Gastroesophageal sphincter (tissue), 4 donors: ENCODE measurements at regions not wholly inside any gene's neighbourhood (a gene's known extent, or its start where the extent isn't known, plus 50 kb on each side); places are given as distances from the start of the nearest gene placed in this dataset.

Experiments used
- ATAC-seq: fragments of 150-250 bp; one replicate; pipeline ENCODE4 v1.9.1; 2016; ENCODE audit warnings: mild to moderate bottlenecking, moderate library complexity
- H3K27ac ChIP-seq, 4 donors: fragments of 200-600 bp; sonication (generic) in 3 of 4; 1 replicate in 3 of 4; 2 replicates in 1 of 4; pipeline ENCODE4 v1.5.1; 2016 to 2019
- H3K27me3 ChIP-seq: fragments of 200-600 bp; sonication (generic); one replicate; pipeline ENCODE4 v1.5.1; 2019
- H3K36me3 ChIP-seq, 2 donors: fragments of 200-600 bp; sonication (generic); one replicate each; pipeline ENCODE4 v1.5.1; 2019; ENCODE audit warnings: control low read depth in 1 of 2
- H3K4me1 ChIP-seq, 3 donors: fragments of 200-600 bp; sonication (generic); 1 replicate in 2 of 3; 2 replicates in 1 of 3; pipeline ENCODE4 v1.5.1; 2016 to 2019; ENCODE audit warnings: control low read depth in 2 of 3
- H3K4me3 ChIP-seq, 2 donors: fragments of 200-600 bp; sonication (generic); one replicate each; pipeline ENCODE4 v1.5.1; 2019; ENCODE audit warnings: mild to moderate bottlenecking in 1 of 2, moderate library complexity in 1 of 2
- H3K9me3 ChIP-seq, 3 donors: fragments of 200-600 bp; sonication (generic); one replicate each; pipeline ENCODE4 v1.5.1; 2017 to 2019; ENCODE audit warnings: control low read depth in 2 of 3
- CTCF ChIP-seq, 4 experiments: fragments of 200-600 bp in 2 of 4; fragments of 450-650 bp in 2 of 4; sonication (generic) in 1 of 4; IDR thresholded peaks; one replicate each; pipeline ENCODE4 v1.5.1; 2017 to 2019; ENCODE audit warnings: antibody characterized with exemption in 4 of 4, mild to moderate bottlenecking in 2 of 4, moderate library complexity in 2 of 4
- EP300 ChIP-seq: sonication (generic); formaldehyde crosslinking; IDR thresholded peaks from one replicate; pipeline ENCODE4 v1.6.1; 2017; ENCODE audit warnings: antibody characterized with exemption, mild to moderate bottlenecking
- POLR2A ChIP-seq, 2 donors: fragments of 450-650 bp; IDR thresholded peaks; one replicate each; pipeline ENCODE4 v1.6.1; 2017; ENCODE audit warnings: antibody characterized with exemption in 2 of 2, mild to moderate bottlenecking in 2 of 2, moderate library complexity in 1 of 2
- POLR2AphosphoS5 ChIP-seq: sonication (generic); formaldehyde crosslinking; IDR thresholded peaks from one replicate; pipeline ENCODE4 v1.6.1; 2017; ENCODE audit warnings: antibody characterized with exemption
- WGBS, 2 donors: methylation state at CpG; one replicate each; pipeline ENCODE4 v1.1.5; 2018; ENCODE audit warnings: low coverage in 1 of 2; 5-methylcytosine and 5-hydroxymethylcytosine counted together

DNA sequence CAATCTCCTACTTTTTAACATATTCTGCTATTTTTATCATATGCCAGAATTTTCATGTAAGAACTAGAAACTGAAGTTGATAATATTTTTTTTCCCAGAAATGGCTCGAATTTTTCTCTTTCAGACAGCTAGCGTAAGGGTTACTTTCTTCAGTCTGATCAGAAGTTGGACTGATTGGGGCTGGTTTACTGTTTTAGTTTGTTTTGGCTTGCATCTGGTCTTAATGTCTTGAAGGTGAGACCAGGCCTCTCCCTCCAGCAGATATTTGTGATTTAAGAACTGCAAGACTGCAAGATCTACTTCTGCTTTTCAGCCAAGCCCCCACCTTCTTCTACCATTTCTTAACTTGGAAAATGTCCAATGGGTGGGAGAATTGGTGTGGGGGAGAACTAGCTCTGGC lies 266.4 kb downstream of the HAPSTR1 start:
- ATAC-seq: no peak
- WGBS, 2 donors: 82 to 83% methylated on average over 2 of the region's 2 CpGs
- no peaks in the 10 kb centered on the region for H3K27me3 ChIP-seq
- H3K36me3 ChIP-seq: no peaks in the 10 kb centered on the region
- TF ChIP-seq POLR2A (IDR thresholded peaks at IDR 0.05): no peak
- no peak for TF ChIP-seq EP300
- no peak for TF ChIP-seq POLR2AphosphoS5
- no peak for TF ChIP-seq CTCF (IDR thresholded peaks at IDR 0.05)
- H3K4me3 ChIP-seq: no peak overlapping the region
- peaks cover 0 to 6% (median 0%) of the 10 kb centered on the region in 3 donors for H3K9me3 ChIP-seq
- H3K27ac ChIP-seq: no peak overlapping the region
- H3K4me1 ChIP-seq: no peaks in the 10 kb centered on the region

GRCh38 chr16:9360075-9360474 lies 268.6 kb downstream of the HAPSTR1 start:
- H3K27ac ChIP-seq: no peak overlapping the region
- ATAC-seq: no peak
- H3K36me3 ChIP-seq: no peaks in the 10 kb centered on the region
- H3K9me3 ChIP-seq: peaks cover 0 to 6% (median 0%) of the 10 kb centered on the region in 3 donors
- TF ChIP-seq POLR2AphosphoS5 (no peak), CTCF (IDR thresholded peaks at IDR 0.05) (no peak), EP300 (no peak), POLR2A (IDR thresholded peaks at IDR 0.05) (no peak)
- H3K27me3 ChIP-seq: no peaks in the 10 kb centered on the region
- H3K4me3 ChIP-seq: no peak overlapping the region
- H3K4me1 ChIP-seq: peaks cover 0 to 10% (median 6%) of the 10 kb centered on the region in 3 donors
- WGBS, 2 donors: 87 to 95% methylated on average over 3 to 7 of the region's 7 CpGs

GRCh38 chr16:9362050-9362449 lies 270.6 kb downstream of the HAPSTR1 start:
- Histone ChIP-seq H3K27me3 (no peaks in the 10 kb centered on the region), H3K27ac (no peak overlapping the region), H3K36me3 (no peaks in the 10 kb centered on the region), H3K4me1 (peaks cover 5 to 22% (median 6%) of the 10 kb centered on the region in 3 donors), H3K9me3 (peaks cover 0 to 6% (median 0%) of the 10 kb centered on the region in 3 donors), H3K4me3 (no peak overlapping the region)
- ATAC-seq: no peak
- TF ChIP-seq CTCF (IDR thresholded peaks at IDR 0.05) (no peak), POLR2AphosphoS5 (no peak), POLR2A (IDR thresholded peaks at IDR 0.05) (no peak), EP300 (no peak)
- WGBS, 2 donors: 90 to 91% methylated on average over 4 to 7 of the region's 8 CpGs

DNA sequence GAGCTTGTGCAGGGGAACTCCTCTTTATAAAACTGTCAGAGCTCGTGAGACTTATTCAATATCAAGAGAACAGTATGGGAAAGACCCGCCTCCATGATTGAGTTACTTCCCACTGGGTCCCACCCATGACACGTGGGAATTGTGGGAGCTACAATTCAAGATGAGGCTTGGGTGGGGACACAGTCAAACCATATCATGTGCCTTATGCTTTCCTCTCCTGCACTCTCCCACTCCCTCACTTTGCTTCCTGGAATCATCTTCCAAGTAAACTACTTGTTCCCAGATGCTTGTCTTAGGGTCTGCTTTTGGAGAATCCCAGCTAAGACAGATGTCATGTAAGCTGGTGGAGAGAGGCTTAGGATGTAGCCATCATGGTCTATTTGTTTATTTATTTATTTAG lies 271.2 kb downstream of the HAPSTR1 start:
- TF ChIP-seq POLR2AphosphoS5: no peak
- ATAC-seq: no peak
- WGBS, 2 donors: 89 to 100% methylated on average over 1 to 2 of the region's 3 CpGs
- Histone ChIP-seq H3K27ac (no peak overlapping the region), H3K36me3 (no peaks in the 10 kb centered on the region), H3K9me3 (peaks cover 0 to 6% (median 0%) of the 10 kb centered on the region in 3 donors), H3K27me3 (no peaks in the 10 kb centered on the region), H3K4me3 (no peak overlapping the region), H3K4me1 (peaks cover 5 to 22% (median 6%) of the 10 kb centered on the region in 3 donors)

DNA sequence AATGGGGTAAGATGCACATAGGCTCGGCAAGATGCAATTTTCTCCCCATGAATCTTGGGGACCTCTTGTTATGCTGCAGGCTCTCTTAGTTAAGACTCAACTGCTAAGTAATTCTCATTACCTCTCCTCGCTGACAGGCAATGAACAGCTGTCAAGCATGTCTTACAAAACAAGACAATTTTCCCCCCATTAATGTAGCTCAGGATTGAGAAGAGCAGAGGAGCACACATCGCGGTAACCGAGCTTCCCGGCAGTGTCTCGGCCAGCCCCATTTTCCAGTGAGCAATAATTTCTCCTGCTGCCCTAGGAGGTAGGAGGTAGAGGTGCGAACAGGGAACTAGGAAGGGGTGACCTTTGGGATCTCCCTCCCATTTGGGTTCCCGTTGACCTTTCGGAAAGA lies 272.1 kb downstream of the HAPSTR1 start:
- TF ChIP-seq POLR2A (IDR thresholded peaks at IDR 0.05): no peak
- TF ChIP-seq EP300: no peak
- no peak for TF ChIP-seq CTCF (IDR thresholded peaks at IDR 0.05)
- no peak for TF ChIP-seq POLR2AphosphoS5
- H3K9me3 ChIP-seq: no peaks in the 10 kb centered on the region
- H3K36me3 ChIP-seq: no peaks in the 10 kb centered on the region
- H3K27me3 ChIP-seq: no peaks in the 10 kb centered on the region
- no peak overlapping the region for H3K27ac ChIP-seq
- H3K4me1 ChIP-seq: peaks cover 5 to 22% (median 6%) of the 10 kb centered on the region in 3 donors
- WGBS, 2 donors: 94 to 97% methylated on average over 2 to 7 of the region's 10 CpGs
- no peak overlapping the region for H3K4me3 ChIP-seq
- no peak for ATAC-seq
